H1 (cell line): ENCODE measurements at regions not wholly inside any gene's neighbourhood (a gene's known extent, or its start where the extent isn't known, plus 50 kb on each side); places are given as distances from the start of the nearest gene placed in this dataset.

Experiments used
- CTCF ChIA-PET: fragments of 300-600 bp; sonication (Branson Sonifier 250); formaldehyde crosslinking; loops from one replicate; lab custom pipeline; 2021; ENCODE audit not compliant: partially characterized antibody; lab: Charles Lee
- POLR2A ChIA-PET: fragments of 300-600 bp; sonication (Branson Sonifier 250); formaldehyde crosslinking; loops from one replicate; lab custom pipeline; 2021; ENCODE audit warnings: inconsistent platforms; ENCODE audit not compliant: partially characterized antibody; lab: Charles Lee
- DNase-seq, 2 experiments: peaks; one replicate each; pipeline versions ENCODE4 v3.0.0 to v3.0.0-alpha.2; 2010 to 2022; ENCODE audit warnings: low spot score in 2 of 2, low read depth in 1 of 2, mixed read lengths in 1 of 2
- FAIRE-seq: peaks from 2 replicates; lab custom pipeline; 2011; peaks lifted over from hg19 to GRCh38; lab: Jason Lieb, UNC
- H2AFZ ChIP-seq: 2 replicates; pipeline ENCODE4 v1.8.1; 2012; ENCODE audit warnings: low read length, inconsistent platforms
- H2AK5ac ChIP-seq: 2 replicates; pipeline ENCODE4 v1.6.1; 2013; ENCODE audit warnings: low read depth, low read length
- H2BK120ac ChIP-seq: replicated peaks from 2 replicates; pipeline ENCODE3; 2013; ENCODE audit warnings: low read depth, low read length, inconsistent platforms
- H2BK12ac ChIP-seq: 2 replicates; pipeline ENCODE4 v1.6.1; 2013; ENCODE audit warnings: low read depth, low read length
- H2BK15ac ChIP-seq: 2 replicates; pipeline ENCODE4 v1.6.1; 2013; ENCODE audit warnings: low read length
- H2BK20ac ChIP-seq: 2 replicates; pipeline ENCODE4 v1.6.1; 2013; ENCODE audit warnings: low read length
- H2BK5ac ChIP-seq: 2 replicates; pipeline ENCODE4 v1.6.1; 2013; ENCODE audit warnings: low read depth, low read length
- H3K14ac ChIP-seq: 2 replicates; pipeline ENCODE4 v1.6.1; 2013; ENCODE audit warnings: inconsistent platforms; ENCODE audit not compliant: insufficient read length
- H3K18ac ChIP-seq: 2 replicates; pipeline ENCODE4 v1.6.1; 2013; ENCODE audit warnings: low read length; ENCODE audit errors: extremely low read depth
- H3K23ac ChIP-seq: 2 replicates; pipeline ENCODE4 v1.6.1; 2013; ENCODE audit warnings: inconsistent platforms; ENCODE audit not compliant: insufficient read length
- H3K23me2 ChIP-seq: 2 replicates; pipeline ENCODE4 v1.6.1; 2013; ENCODE audit warnings: low read depth, low read length
- H3K27ac ChIP-seq: 2 replicates; pipeline ENCODE4 v1.6.1; 2011; ENCODE audit warnings: low read depth, low read length, inconsistent platforms
- H3K27me3 ChIP-seq, 4 experiments: replicated peaks in 1 of 4; 1 replicate in 1 of 4; 2 replicates in 3 of 4; pipeline versions ENCODE4 v1.6.1 to v1.8.1; 2011 to 2013; ENCODE audit warnings: low read length in 3 of 4, mild to moderate bottlenecking in 3 of 4, inconsistent platforms in 2 of 4, mixed read lengths in 2 of 4, moderate library complexity in 1 of 4; ENCODE audit not compliant: control insufficient read depth in 3 of 4, insufficient read depth in 3 of 4; ENCODE audit errors: extremely low read depth in 1 of 4
- H3K36me3 ChIP-seq, 4 experiments: 2 replicates each; pipeline versions ENCODE4 v1.6.1 to v1.8.1; 2011 to 2013; ENCODE audit warnings: mild to moderate bottlenecking in 4 of 4, low read length in 3 of 4, moderate library complexity in 2 of 4, control low read depth in 1 of 4, inconsistent platforms in 1 of 4; ENCODE audit not compliant: insufficient read depth in 4 of 4, control insufficient read depth in 2 of 4
- H3K4ac ChIP-seq: replicated peaks from 2 replicates; pipeline ENCODE3; 2013; ENCODE audit warnings: low read length, low read depth, mixed read lengths, inconsistent platforms; ENCODE audit not compliant: insufficient read length
- H3K4me1 ChIP-seq, 4 experiments: replicated peaks in 1 of 4; 1 replicate in 1 of 4; 2 replicates in 3 of 4; pipeline versions ENCODE4 v1.6.1 to v1.8.1; 2011 to 2013; ENCODE audit warnings: low read length in 3 of 4, inconsistent platforms in 2 of 4, mixed read lengths in 1 of 4; ENCODE audit not compliant: insufficient read depth in 4 of 4, control insufficient read depth in 3 of 4
- H3K4me2 ChIP-seq, 2 experiments: 2 replicates each; pipeline versions ENCODE4 v1.6.1 to v1.8.1; 2011 to 2013; ENCODE audit warnings: low read depth in 2 of 2, low read length in 2 of 2, control low read depth in 1 of 2, inconsistent platforms in 1 of 2, mild to moderate bottlenecking in 1 of 2; ENCODE audit not compliant: insufficient read depth in 1 of 2
- H3K4me3 ChIP-seq, 4 experiments: fragments of 200-600, 300-600 bp in 1 of 4; sonication (generic), shearing (Covaris generic), sonication (Bioruptor Twin) in 1 of 4; 2 replicates each; pipeline versions ENCODE4 v1.5.1 to v1.8.1; 2011 to 2016; ENCODE audit warnings: low read length in 4 of 4, low read depth in 3 of 4, control low read depth in 2 of 4, inconsistent platforms in 2 of 4, mild to moderate bottlenecking in 2 of 4, mixed read lengths in 1 of 4, moderate library complexity in 1 of 4; ENCODE audit not compliant: insufficient read depth in 2 of 4; ENCODE audit errors: extremely low read depth in 1 of 4
- H3K56ac ChIP-seq: replicated peaks from 2 replicates; pipeline ENCODE3; 2013; ENCODE audit warnings: low read depth, mild to moderate bottlenecking, mixed read lengths, low read length, inconsistent platforms; ENCODE audit not compliant: insufficient read length
- H3K79me1 ChIP-seq: 2 replicates; pipeline ENCODE4 v1.6.1; 2013; ENCODE audit warnings: low read depth, low read length, control low read depth
- H3K79me2 ChIP-seq, 2 experiments: 2 replicates each; pipeline versions ENCODE4 v1.6.1 to v1.8.1; 2012 to 2013; ENCODE audit warnings: low read length in 2 of 2, mild to moderate bottlenecking in 2 of 2, inconsistent platforms in 1 of 2; ENCODE audit not compliant: insufficient read depth in 2 of 2, control insufficient read depth in 1 of 2
- H3K9ac ChIP-seq, 4 experiments: replicated peaks in 1 of 4; 1 replicate in 1 of 4; 2 replicates in 3 of 4; pipeline versions ENCODE4 v1.6.1 to v1.8.1; 2011 to 2013; ENCODE audit warnings: low read depth in 3 of 4, low read length in 3 of 4, control low read depth in 2 of 4, mild to moderate bottlenecking in 2 of 4, moderate library complexity in 2 of 4, inconsistent platforms in 1 of 4; ENCODE audit errors: extremely low read depth in 1 of 4
- H3K9me3 ChIP-seq, 2 experiments: 2 replicates each; pipeline versions ENCODE4 v1.6.1 to v1.8.1; 2012 to 2013; ENCODE audit warnings: mild to moderate bottlenecking in 2 of 2, moderate library complexity in 2 of 2, control low read depth in 1 of 2, inconsistent platforms in 1 of 2, low read depth in 1 of 2, low read length in 1 of 2, mixed read lengths in 1 of 2; ENCODE audit not compliant: insufficient read depth in 2 of 2
- H4K20me1 ChIP-seq, 2 experiments: replicated peaks in 1 of 2; 2 replicates each; pipeline versions ENCODE3 to v1.8.1; 2011 to 2013; ENCODE audit warnings: inconsistent platforms in 2 of 2, low read length in 2 of 2, mild to moderate bottlenecking in 1 of 2; ENCODE audit not compliant: insufficient read depth in 2 of 2, control insufficient read depth in 1 of 2
- H4K5ac ChIP-seq: 2 replicates; pipeline ENCODE4 v1.6.1; 2013; ENCODE audit warnings: low read length, low read depth, mixed read lengths, inconsistent platforms; ENCODE audit not compliant: insufficient read length
- H4K8ac ChIP-seq: 2 replicates; pipeline ENCODE4 v1.8.0; 2013; ENCODE audit warnings: mild to moderate bottlenecking, moderate library complexity, low read length, inconsistent platforms; ENCODE audit not compliant: insufficient read depth; ENCODE audit errors: extremely low read depth
- H4K91ac ChIP-seq: replicated peaks from 2 replicates; pipeline ENCODE3; 2013; ENCODE audit warnings: low read length, mixed read lengths, inconsistent platforms; ENCODE audit not compliant: insufficient read length
- BRCA1 ChIP-seq: IDR thresholded peaks from 2 replicates; pipeline ENCODE4 v1.6.1; 2012; ENCODE audit warnings: low read depth, low read length, improper control_type of control experiment
- CEBPB ChIP-seq: IDR thresholded peaks from 2 replicates; pipeline ENCODE4 v1.6.1; 2012; ENCODE audit warnings: low read depth, low read length
- CREB1 ChIP-seq: IDR thresholded peaks from 2 replicates; pipeline ENCODE4 v1.6.1; 2012; ENCODE audit warnings: inconsistent platforms
- FOSL1 ChIP-seq: IDR thresholded peaks from 2 replicates; pipeline ENCODE4 v1.6.1; 2011; ENCODE audit warnings: mild to moderate bottlenecking, low read depth, low read length, moderate library complexity; ENCODE audit not compliant: insufficient read depth
- SUZ12 ChIP-seq: fragments of 200-600 bp; sonication (generic); IDR thresholded peaks from 2 replicates; pipeline ENCODE4 v1.6.1; 2012; ENCODE audit warnings: mild to moderate bottlenecking, inconsistent platforms, low read length, moderate library complexity, mixed read lengths
- TCF12 ChIP-seq: IDR thresholded peaks from 2 replicates; pipeline ENCODE4 v1.6.1; 2011; ENCODE audit warnings: low read depth, mild to moderate bottlenecking, low read length
- whole genome bisulfite sequencing, 2 experiments: shearing (Covaris generic) in 1 of 2; methylation state at CpG; one replicate each; pipeline versions ENCODE4 v1.1.6 to v1.1.7; 2013 to 2015; ENCODE audit warnings: low lambda C conversion rate in 2 of 2, mixed read lengths in 2 of 2, inconsistent platforms in 1 of 2, low coverage in 1 of 2, missing lambda C conversion rate in 1 of 2; ENCODE audit not compliant: insufficient replicate concordance in 2 of 2, insufficient coverage in 1 of 2, insufficient read length in 1 of 2; ENCODE audit errors: extremely low coverage in 1 of 2, missing lambda C conversion rate in 1 of 2; 5-methylcytosine and 5-hydroxymethylcytosine counted together

DNA sequence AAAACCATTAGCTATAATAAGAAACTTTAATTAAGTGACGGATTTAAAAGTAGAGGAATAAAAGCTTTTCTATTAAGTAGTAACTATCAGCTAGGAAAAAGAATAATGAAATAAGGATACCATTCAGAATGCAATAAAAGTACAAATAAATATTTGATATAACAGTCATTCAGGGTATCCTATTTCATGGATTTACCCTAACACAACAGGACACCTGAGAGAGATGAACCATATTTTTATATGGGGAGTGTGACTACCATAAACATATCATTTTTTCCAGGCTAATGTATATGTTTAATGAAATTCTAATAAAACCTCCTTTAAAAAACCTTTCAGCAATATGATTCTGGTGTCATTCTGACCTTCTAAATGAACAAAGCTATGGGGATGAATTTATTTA, 393.8 kb downstream of the SNAPC1 start:
- no peak for DNase-seq
- no peak overlapping the region for H2BK12ac ChIP-seq
- no peak overlapping the region for H2BK20ac ChIP-seq
- TF ChIP-seq CEBPB (no peak), SUZ12 (no peak), TCF12 (no peak), CREB1 (no peak), FOSL1 (no peak), BRCA1 (no peak)
- H4K91ac ChIP-seq, result no peak overlapping the region
- no peaks in the 10 kb centered on the region for H3K36me3 ChIP-seq
- H3K9ac ChIP-seq, result no peak overlapping the region
- 84% methylated on average over 1 of the region's 1 CpG; no CpG with 5 or more reads in 1 of the 2 experiments for WGBS, 2 experiments
- H2AK5ac ChIP-seq, result no peak overlapping the region
- H2BK5ac ChIP-seq, result no peak overlapping the region
- no peak overlapping the region for H2AFZ ChIP-seq
- H3K14ac ChIP-seq, result no peak overlapping the region
- H2BK15ac ChIP-seq, result no peak overlapping the region
- no peak overlapping the region for H3K23ac ChIP-seq
- H4K20me1 ChIP-seq, result no peaks in the 10 kb centered on the region
- no peak overlapping the region for H4K5ac ChIP-seq
- no peaks in the 10 kb centered on the region for H3K9me3 ChIP-seq
- no peaks in the 10 kb centered on the region for H3K79me1 ChIP-seq
- no peaks in the 10 kb centered on the region for H3K79me2 ChIP-seq
- CTCF ChIA-PET, result interaction anchor here (0.6 to 1.9 kb wide), 2 partner anchors 12 to 1152 kb away, joined by 3 to 6 read pairs; no protein-coding TSS in a partner anchor
- H3K4me2 ChIP-seq, result no peak overlapping the region
- no peak overlapping the region for H3K18ac ChIP-seq
- no peak overlapping the region for H3K56ac ChIP-seq
- H3K4ac ChIP-seq, result no peak overlapping the region
- no peaks in the 10 kb centered on the region for H3K4me1 ChIP-seq
- H3K23me2 ChIP-seq, result no peaks in the 10 kb centered on the region
- H4K8ac ChIP-seq, result no peak overlapping the region
- no peaks in the 10 kb centered on the region for H3K27me3 ChIP-seq
- POLR2A ChIA-PET, result no interaction called here
- H3K27ac ChIP-seq, result no peak overlapping the region
- no peak overlapping the region for H3K4me3 ChIP-seq
- FAIRE-seq, result no peak
- H2BK120ac ChIP-seq, result no peak overlapping the region
